ENCODE measurements at regions not wholly inside any gene's neighbourhood (a gene's known extent, or its start where the extent isn't known, plus 50 kb on each side); places are given as distances from the start of the nearest gene placed in this dataset.

DNA sequence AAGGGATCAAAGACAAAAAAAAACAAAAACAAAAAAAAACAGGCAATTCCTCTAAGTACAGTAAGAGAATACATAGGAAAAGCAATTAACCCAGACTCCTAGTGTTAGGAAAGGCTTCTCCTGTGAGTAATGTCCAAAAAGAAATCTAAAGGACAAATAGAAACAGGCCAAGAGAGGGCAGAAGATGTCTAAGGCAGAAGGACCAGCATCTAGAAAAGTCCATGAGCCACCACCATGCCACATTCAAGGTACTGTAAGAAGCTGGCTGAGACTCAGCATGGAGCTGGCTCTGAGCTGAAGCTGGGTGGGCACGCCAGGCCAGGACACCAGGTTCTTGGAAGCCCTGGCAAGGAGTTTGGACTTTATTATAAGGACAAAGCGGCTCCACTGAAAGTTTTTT is 118.1 kb upstream of the FRY start:
- no peaks in the 10 kb centered on the region for H3K36me3 ChIP-seq (ENCODE audit: control insufficient read depth, low read depth, low read length)
- no peak overlapping the region for H3K9ac ChIP-seq (ENCODE audit: low read length)
- no peaks in the 10 kb centered on the region for H3K27me3 ChIP-seq (ENCODE audit: control insufficient read depth, insufficient read depth, low read length)
- H3K27ac ChIP-seq (ENCODE audit: low read length) = no peak overlapping the region
- H3K4me1 ChIP-seq (ENCODE audit: control insufficient read depth, low read depth, low read length) = no peaks in the 10 kb centered on the region
- H3K4me3 ChIP-seq (ENCODE audit: low read length) = no peak overlapping the region
- no peaks in the 10 kb centered on the region for H3K9me3 ChIP-seq (ENCODE audit: control insufficient read depth, low read depth, low read length)

- no peaks in the 10 kb centered on the region for H3K4me1 ChIP-seq (ENCODE audit: control insufficient read depth, low read depth, low read length)
- H3K36me3 ChIP-seq (ENCODE audit: control insufficient read depth, low read depth, low read length) = no peaks in the 10 kb centered on the region
- H3K9me3 ChIP-seq (ENCODE audit: control insufficient read depth, low read depth, low read length) = no peaks in the 10 kb centered on the region
- no peak overlapping the region for H3K4me3 ChIP-seq (ENCODE audit: low read length)
- H3K27me3 ChIP-seq (ENCODE audit: control insufficient read depth, insufficient read depth, low read length) = no peaks in the 10 kb centered on the region
- H3K27ac ChIP-seq (ENCODE audit: low read length) = no peak overlapping the region
- no peak overlapping the region for H3K9ac ChIP-seq (ENCODE audit: low read length)
These were observed 116.7 kb upstream of the FRY start for GRCh38 chr13:31914843-31915242.

GRCh38 chr13:31918707-31919106 is 112.9 kb upstream of the FRY start:
- Histone ChIP-seq H3K9ac (ENCODE audit: low read length) (no peak overlapping the region), H3K9me3 (ENCODE audit: control insufficient read depth, low read depth, low read length) (no peaks in the 10 kb centered on the region), H3K36me3 (ENCODE audit: control insufficient read depth, low read depth, low read length) (no peaks in the 10 kb centered on the region), H3K27me3 (ENCODE audit: control insufficient read depth, insufficient read depth, low read length) (no peaks in the 10 kb centered on the region), H3K4me1 (ENCODE audit: control insufficient read depth, low read depth, low read length) (peaks cover 11% of the 10 kb centered on the region), H3K27ac (ENCODE audit: low read length) (no peak overlapping the region), H3K4me3 (ENCODE audit: low read length) (no peak overlapping the region)

- no peak overlapping the region for H3K27ac ChIP-seq (ENCODE audit: low read length)
- no peaks in the 10 kb centered on the region for H3K36me3 ChIP-seq (ENCODE audit: control insufficient read depth, low read depth, low read length)
- no peak overlapping the region for H3K9ac ChIP-seq (ENCODE audit: low read length)
- no peak overlapping the region for H3K4me3 ChIP-seq (ENCODE audit: low read length)
- H3K9me3 ChIP-seq (ENCODE audit: control insufficient read depth, low read depth, low read length) = no peaks in the 10 kb centered on the region
- H3K4me1 ChIP-seq (ENCODE audit: control insufficient read depth, low read depth, low read length) = peaks cover 11% of the 10 kb centered on the region
- no peaks in the 10 kb centered on the region for H3K27me3 ChIP-seq (ENCODE audit: control insufficient read depth, insufficient read depth, low read length)
These were observed 112.3 kb upstream of the FRY start for GRCh38 chr13:31919241-31919640.

- no peak overlapping the region for H3K9ac ChIP-seq (ENCODE audit: low read length)
- H3K36me3 ChIP-seq (ENCODE audit: control insufficient read depth, low read depth, low read length) = no peaks in the 10 kb centered on the region
- H3K27ac ChIP-seq (ENCODE audit: low read length) = no peak overlapping the region
- H3K9me3 ChIP-seq (ENCODE audit: control insufficient read depth, low read depth, low read length) = no peaks in the 10 kb centered on the region
- peaks cover 11% of the 10 kb centered on the region for H3K4me1 ChIP-seq (ENCODE audit: control insufficient read depth, low read depth, low read length)
- no peak overlapping the region for H3K4me3 ChIP-seq (ENCODE audit: low read length)
- no peaks in the 10 kb centered on the region for H3K27me3 ChIP-seq (ENCODE audit: control insufficient read depth, insufficient read depth, low read length)
These were observed 111.4 kb upstream of the FRY start for GRCh38 chr13:31919971-31920726.

DNA sequence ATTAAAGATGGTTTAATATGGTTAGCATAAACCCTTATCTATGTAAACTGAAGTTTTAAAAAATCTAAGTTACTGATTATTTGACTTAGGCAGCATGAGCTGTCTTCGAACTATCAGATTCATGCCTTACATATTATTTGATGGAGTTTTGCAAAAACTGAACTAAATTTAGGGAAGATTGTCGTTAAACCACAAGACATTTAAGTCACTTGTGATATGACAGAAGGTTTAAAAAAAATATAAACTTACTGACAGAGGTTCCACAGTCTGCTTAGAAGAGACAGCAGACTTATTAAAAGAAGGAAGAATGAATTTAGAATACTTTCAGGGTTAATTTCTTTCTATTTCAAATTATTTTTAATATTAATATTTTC is 110.9 kb upstream of the FRY start:
- Histone ChIP-seq H3K27ac (ENCODE audit: low read length) (no peak overlapping the region), H3K4me1 (ENCODE audit: control insufficient read depth, low read depth, low read length) (peaks cover 11% of the 10 kb centered on the region), H3K4me3 (ENCODE audit: low read length) (no peak overlapping the region), H3K27me3 (ENCODE audit: control insufficient read depth, insufficient read depth, low read length) (no peaks in the 10 kb centered on the region), H3K36me3 (ENCODE audit: control insufficient read depth, low read depth, low read length) (no peaks in the 10 kb centered on the region), H3K9me3 (ENCODE audit: control insufficient read depth, low read depth, low read length) (no peaks in the 10 kb centered on the region), H3K9ac (ENCODE audit: low read length) (no peak overlapping the region)

DNA sequence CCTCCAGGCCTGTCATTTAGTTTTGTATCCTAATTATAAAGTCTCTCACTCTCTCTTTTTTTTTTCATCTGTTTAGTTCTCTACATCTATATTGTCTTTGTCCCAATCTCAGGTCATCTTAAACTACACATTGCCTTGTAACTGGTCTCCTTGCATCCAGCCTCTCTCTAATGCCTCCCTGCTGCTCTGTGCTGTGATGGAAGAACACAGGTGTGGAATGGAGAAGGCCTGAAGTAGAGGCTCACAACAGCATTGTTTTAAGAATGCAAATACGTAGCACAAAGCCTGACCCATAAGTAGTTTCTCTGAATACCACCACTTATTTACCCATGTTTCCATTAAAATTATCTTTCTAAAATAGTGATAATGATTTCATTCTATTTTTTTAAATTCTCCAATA is 108.8 kb upstream of the FRY start:
- no peaks in the 10 kb centered on the region for H3K9me3 ChIP-seq (ENCODE audit: control insufficient read depth, low read depth, low read length)
- peaks cover 17% of the 10 kb centered on the region for H3K4me1 ChIP-seq (ENCODE audit: control insufficient read depth, low read depth, low read length)
- no peak overlapping the region for H3K4me3 ChIP-seq (ENCODE audit: low read length)
- no peaks in the 10 kb centered on the region for H3K27me3 ChIP-seq (ENCODE audit: control insufficient read depth, insufficient read depth, low read length)
- H3K9ac ChIP-seq (ENCODE audit: low read length) = no peak overlapping the region
- no peaks in the 10 kb centered on the region for H3K36me3 ChIP-seq (ENCODE audit: control insufficient read depth, low read depth, low read length)
- no peak overlapping the region for H3K27ac ChIP-seq (ENCODE audit: low read length)

GRCh38 chr13:31923134-31923763 is 108.3 kb upstream of the FRY start:
- Histone ChIP-seq H3K36me3 (ENCODE audit: control insufficient read depth, low read depth, low read length) (no peaks in the 10 kb centered on the region), H3K27me3 (ENCODE audit: control insufficient read depth, insufficient read depth, low read length) (no peaks in the 10 kb centered on the region), H3K27ac (ENCODE audit: low read length) (no peak overlapping the region), H3K4me1 (ENCODE audit: control insufficient read depth, low read depth, low read length) (peaks cover 17% of the 10 kb centered on the region), H3K9me3 (ENCODE audit: control insufficient read depth, low read depth, low read length) (no peaks in the 10 kb centered on the region), H3K9ac (ENCODE audit: low read length) (no peak overlapping the region), H3K4me3 (ENCODE audit: low read length) (no peak overlapping the region)

DNA sequence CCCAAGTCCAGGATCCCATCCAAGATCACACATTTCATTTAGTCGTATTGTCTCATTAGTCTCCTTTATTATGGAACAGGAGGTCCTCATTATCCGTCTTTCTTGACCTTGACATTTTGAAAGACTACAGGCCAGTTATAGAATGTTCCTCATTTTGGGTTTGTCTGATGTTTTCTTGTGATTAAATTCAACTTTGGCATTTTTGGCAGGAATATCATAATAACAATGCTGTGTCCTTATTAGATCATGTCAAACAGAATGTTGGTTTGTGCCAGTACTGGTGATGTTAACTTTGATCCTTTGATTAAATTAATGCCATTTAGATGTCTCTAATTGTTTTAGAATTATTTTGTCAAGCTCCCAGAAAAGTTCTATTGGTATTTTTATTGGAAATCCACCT is 106.5 kb upstream of the FRY start:
- Histone ChIP-seq H3K27ac (ENCODE audit: low read length) (no peak overlapping the region), H3K36me3 (ENCODE audit: control insufficient read depth, low read depth, low read length) (no peaks in the 10 kb centered on the region)

GRCh38 chr13:31927219-31927653 is 104.3 kb upstream of the FRY start:
- H3K9ac ChIP-seq (ENCODE audit: low read length) = no peak overlapping the region
- H3K36me3 ChIP-seq (ENCODE audit: control insufficient read depth, low read depth, low read length) = no peaks in the 10 kb centered on the region
- H3K4me1 ChIP-seq (ENCODE audit: control insufficient read depth, low read depth, low read length) = peaks cover 17% of the 10 kb centered on the region
- no peak overlapping the region for H3K4me3 ChIP-seq (ENCODE audit: low read length)
- H3K27ac ChIP-seq (ENCODE audit: low read length) = no peak overlapping the region
- no peaks in the 10 kb centered on the region for H3K9me3 ChIP-seq (ENCODE audit: control insufficient read depth, low read depth, low read length)
- H3K27me3 ChIP-seq (ENCODE audit: control insufficient read depth, insufficient read depth, low read length) = no peaks in the 10 kb centered on the region

More for the DNA sequence above, 106.5 kb upstream of the FRY start:
- Histone ChIP-seq H3K4me1 (ENCODE audit: control insufficient read depth, low read depth, low read length) (peaks cover 17% of the 10 kb centered on the region), H3K9me3 (ENCODE audit: control insufficient read depth, low read depth, low read length) (no peaks in the 10 kb centered on the region), H3K9ac (ENCODE audit: low read length) (no peak overlapping the region), H3K4me3 (ENCODE audit: low read length) (no peak overlapping the region), H3K27me3 (ENCODE audit: control insufficient read depth, insufficient read depth, low read length) (no peaks in the 10 kb centered on the region)

GRCh38 chr13:31929031-31929770 is 102.4 kb upstream of the FRY start:
- no peak overlapping the region for H3K4me3 ChIP-seq (ENCODE audit: low read length)
- H3K27me3 ChIP-seq (ENCODE audit: control insufficient read depth, insufficient read depth, low read length) = no peaks in the 10 kb centered on the region
- no peak overlapping the region for H3K9ac ChIP-seq (ENCODE audit: low read length)
- no peaks in the 10 kb centered on the region for H3K9me3 ChIP-seq (ENCODE audit: control insufficient read depth, low read depth, low read length)
- no peak overlapping the region for H3K27ac ChIP-seq (ENCODE audit: low read length)
- no peaks in the 10 kb centered on the region for H3K36me3 ChIP-seq (ENCODE audit: control insufficient read depth, low read depth, low read length)
- peaks cover 6% of the 10 kb centered on the region for H3K4me1 ChIP-seq (ENCODE audit: control insufficient read depth, low read depth, low read length)
